Sigmoid colon (tissue), 3 donors: ENCODE measurements at regions not wholly inside any gene's neighbourhood (a gene's known extent, or its start where the extent isn't known, plus 50 kb on each side); places are given as distances from the start of the nearest gene placed in this dataset.

Source experiments
- CTCF ChIP-seq, 4 experiments: fragments of 450-650 bp in 3 of 4; fragments of 200-600 bp in 1 of 4; IDR thresholded peaks; one replicate each; pipeline ENCODE4 v1.5.1; 2016 to 2019; ENCODE audit warnings: antibody characterized with exemption in 4 of 4, mild to moderate bottlenecking in 3 of 4, moderate library complexity in 2 of 4
- POLR2A ChIP-seq, 2 donors: fragments of 450-650 bp; IDR thresholded peaks; one replicate each; pipeline ENCODE4 v1.6.1; 2016; ENCODE audit warnings: antibody characterized with exemption in 2 of 2, mild to moderate bottlenecking in 2 of 2, moderate library complexity in 2 of 2

DNA sequence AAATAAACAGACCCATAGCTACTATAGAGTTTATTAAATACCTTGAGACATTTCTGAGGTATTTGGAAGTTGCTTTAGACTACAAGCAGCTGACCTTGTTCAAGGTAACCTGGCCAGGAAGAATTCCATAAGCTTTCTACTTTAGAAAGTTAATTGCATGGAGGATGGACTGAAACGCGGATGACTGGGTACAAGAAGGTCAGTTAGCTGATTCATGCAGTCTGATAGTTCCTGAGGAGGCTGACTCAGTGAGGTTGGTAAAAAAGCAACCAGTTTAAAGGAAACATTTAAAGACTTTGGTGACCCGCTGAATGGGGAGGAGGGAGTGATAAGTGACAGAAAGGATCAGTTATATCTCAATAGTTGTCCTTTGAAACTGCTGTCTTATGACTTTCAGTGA lies 670.1 kb upstream of the CDH9 start:
- TF ChIP-seq CTCF (IDR thresholded peaks at IDR 0.05), result no peak
- no peak for TF ChIP-seq POLR2A (IDR thresholded peaks at IDR 0.05)
